OCI-LY3 (cell line): ENCODE measurements at regions not wholly inside any gene's neighbourhood (a gene's known extent, or its start where the extent isn't known, plus 50 kb on each side); places are given as distances from the start of the nearest gene placed in this dataset.

ENCODE experiments used
- H2AFZ ChIP-seq: fragments of 200-600, 300-600 bp; shearing (Covaris generic); 2 replicates; pipeline ENCODE4 v1.6.0; 2014; ENCODE audit warnings: antibody characterized with exemption, low read depth, low read length
- H3K27ac ChIP-seq: fragments of 200-600, 300-600 bp; sonication (generic); 2 replicates; pipeline ENCODE4 v1.5.1; 2014; ENCODE audit warnings: mild to moderate bottlenecking, low read length, moderate library complexity, mixed read lengths
- H3K27me3 ChIP-seq: fragments of 200-600, 300-600 bp; sonication (generic); 2 replicates; pipeline ENCODE4 v1.6.1; 2014; ENCODE audit warnings: low read depth, low read length, mixed read lengths
- H3K36me3 ChIP-seq: fragments of 200-600, 300-600 bp; sonication (generic); replicated peaks from 2 replicates; pipeline ENCODE3; 2014; ENCODE audit warnings: low read depth, low read length, mixed read lengths
- H3K4me1 ChIP-seq: fragments of 300-600, 200-600 bp; sonication (generic); 2 replicates; pipeline ENCODE4 v1.6.1; 2014; ENCODE audit warnings: low read length, mixed read lengths
- H3K4me2 ChIP-seq: fragments of 200-600, 300-600 bp; sonication (generic); 2 replicates; pipeline ENCODE4 v1.6.1; 2014; ENCODE audit warnings: low read length, mixed read lengths
- H3K4me3 ChIP-seq: fragments of 300-600, 200-600 bp; sonication (generic); 2 replicates; pipeline ENCODE4 v1.5.1; 2014; ENCODE audit warnings: antibody characterized with exemption, mild to moderate bottlenecking, low read length, moderate library complexity
- H3K79me2 ChIP-seq: fragments of 300-600, 200-600 bp; shearing (Covaris generic); 2 replicates; pipeline ENCODE4 v1.6.1; 2014; ENCODE audit warnings: mild to moderate bottlenecking, low read length, mixed read lengths
- H3K9ac ChIP-seq: fragments of 300-600, 200-600 bp; shearing (Covaris generic); 2 replicates; pipeline ENCODE4 v1.6.0; 2014; ENCODE audit warnings: mild to moderate bottlenecking, low read length, moderate library complexity
- H3K9me3 ChIP-seq: fragments of 200-600, 300-600 bp; shearing (Covaris generic); 2 replicates; pipeline ENCODE4 v1.6.1; 2014; ENCODE audit warnings: low read length, mixed read lengths; ENCODE audit not compliant: insufficient read depth
- H4K20me1 ChIP-seq: fragments of 200-600, 300-600 bp; sonication (generic); 2 replicates; pipeline ENCODE4 v1.6.1; 2016; ENCODE audit warnings: low read length, mixed read lengths; ENCODE audit not compliant: insufficient read depth
- CTCF ChIP-seq: fragments of 200-600, 300-600 bp; sonication (generic); IDR thresholded peaks from 2 replicates; pipeline ENCODE4 v1.5.1; 2014; ENCODE audit warnings: antibody characterized with exemption, low read length, low read depth
- EZH2phosphoT487 ChIP-seq: fragments of 200-600 bp; shearing (Covaris generic); IDR thresholded peaks from 2 replicates; pipeline ENCODE4 v1.6.1; 2018; ENCODE audit warnings: antibody characterized with exemption, mixed run types, low read depth

- no peaks in the 10 kb centered on the region for H3K9me3 ChIP-seq
- no peak overlapping the region for H3K27ac ChIP-seq
- no peak overlapping the region for H3K9ac ChIP-seq
- no peak for TF ChIP-seq EZH2phosphoT487
- TF ChIP-seq CTCF, result no peak
- H3K27me3 ChIP-seq, result no peaks in the 10 kb centered on the region
- H3K4me1 ChIP-seq, result no peaks in the 10 kb centered on the region
- H3K4me2 ChIP-seq, result no peak overlapping the region
- H3K36me3 ChIP-seq, result no peaks in the 10 kb centered on the region
- H4K20me1 ChIP-seq, result no peaks in the 10 kb centered on the region
- H2AFZ ChIP-seq, result no peak overlapping the region; the same call in 1 of the 2 replicates
- no peaks in the 10 kb centered on the region for H3K79me2 ChIP-seq
- no peak overlapping the region for H3K4me3 ChIP-seq
Measured at GRCh38 chr3:163577271-163577670, 1501.0 kb downstream of the SI start.

DNA sequence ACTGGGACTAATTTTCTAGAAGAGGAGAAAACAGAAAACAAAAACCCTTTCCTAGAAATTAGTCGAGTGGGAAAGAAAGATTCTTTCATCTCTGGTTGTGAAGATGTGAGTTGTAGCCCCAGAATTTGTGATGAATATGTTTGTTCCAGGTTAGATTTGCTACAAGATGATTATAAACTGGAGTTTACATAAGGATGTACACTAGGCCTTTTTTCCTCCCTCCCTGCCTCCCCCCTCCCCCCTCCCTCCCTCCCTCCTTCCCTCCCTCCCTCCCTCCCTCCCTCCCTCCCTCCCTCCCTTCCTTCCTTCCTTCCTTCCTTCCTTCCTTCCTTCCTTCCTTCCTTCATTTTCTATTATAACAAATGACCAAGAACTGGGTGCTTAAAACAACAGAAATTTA, 1502.0 kb downstream of the SI start:
- Histone ChIP-seq H3K4me2 (no peak overlapping the region), H3K79me2 (no peaks in the 10 kb centered on the region), H3K36me3 (no peaks in the 10 kb centered on the region), H3K9me3 (no peaks in the 10 kb centered on the region), H3K9ac (no peak overlapping the region), H4K20me1 (no peaks in the 10 kb centered on the region), H3K27ac (no peak overlapping the region), H2AFZ (no peak overlapping the region), H3K27me3 (no peaks in the 10 kb centered on the region), H3K4me1 (no peaks in the 10 kb centered on the region), H3K4me3 (no peak overlapping the region)
- TF ChIP-seq EZH2phosphoT487 (no peak), CTCF (no peak)

DNA sequence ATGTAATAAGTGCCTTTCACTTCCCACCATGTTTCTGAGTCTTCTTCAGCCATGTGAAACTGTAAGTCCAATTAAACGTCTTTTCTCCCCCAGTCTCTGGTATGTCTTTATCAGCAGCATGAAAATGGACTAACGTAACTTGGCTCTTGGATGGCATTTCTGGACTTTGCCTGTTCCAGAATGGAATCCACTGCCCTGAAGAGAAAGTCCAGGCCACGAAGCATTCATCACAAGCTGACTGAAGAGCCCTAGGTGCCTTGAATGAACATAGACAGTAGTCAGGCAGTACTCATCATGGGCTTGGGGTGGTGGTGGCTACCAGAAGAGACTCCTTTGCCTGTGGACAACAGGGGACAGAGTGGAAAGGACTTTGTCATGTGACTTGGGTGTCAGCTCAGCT, 1505.0 kb downstream of the SI start:
- TF ChIP-seq EZH2phosphoT487 (no peak), CTCF (no peak)
- Histone ChIP-seq H3K9ac (no peak overlapping the region), H3K36me3 (no peaks in the 10 kb centered on the region), H3K79me2 (no peaks in the 10 kb centered on the region), H3K9me3 (no peaks in the 10 kb centered on the region), H3K4me2 (no peak overlapping the region), H3K4me3 (no peak overlapping the region), H3K27me3 (no peaks in the 10 kb centered on the region), H4K20me1 (no peaks in the 10 kb centered on the region), H3K4me1 (no peaks in the 10 kb centered on the region), H2AFZ (no peak overlapping the region), H3K27ac (no peak overlapping the region)

- Histone ChIP-seq H3K27me3 (no peaks in the 10 kb centered on the region), H3K4me2 (no peak overlapping the region), H3K4me1 (no peaks in the 10 kb centered on the region), H3K27ac (no peak overlapping the region), H3K79me2 (no peaks in the 10 kb centered on the region), H2AFZ (no peak overlapping the region), H3K36me3 (no peaks in the 10 kb centered on the region), H4K20me1 (no peaks in the 10 kb centered on the region), H3K4me3 (no peak overlapping the region), H3K9me3 (no peaks in the 10 kb centered on the region), H3K9ac (no peak overlapping the region)
- TF ChIP-seq CTCF (no peak), EZH2phosphoT487 (no peak)
Measured at GRCh38 chr3:163572856-163573255, 1505.4 kb downstream of the SI start.
